H1 (cell line): ENCODE measurements at regions not wholly inside any gene's neighbourhood (a gene's known extent, or its start where the extent isn't known, plus 50 kb on each side); places are given as distances from the start of the nearest gene placed in this dataset.

Source experiments
- CTCF ChIA-PET: fragments of 300-600 bp; sonication (Branson Sonifier 250); formaldehyde crosslinking; loops from one replicate; lab custom pipeline; 2021; ENCODE audit not compliant: partially characterized antibody; lab: Charles Lee
- POLR2A ChIA-PET: fragments of 300-600 bp; sonication (Branson Sonifier 250); formaldehyde crosslinking; loops from one replicate; lab custom pipeline; 2021; ENCODE audit warnings: inconsistent platforms; ENCODE audit not compliant: partially characterized antibody; lab: Charles Lee
- DNase-seq, 2 experiments: peaks; one replicate each; pipeline versions ENCODE4 v3.0.0 to v3.0.0-alpha.2; 2010 to 2022; ENCODE audit warnings: low spot score in 2 of 2, low read depth in 1 of 2, mixed read lengths in 1 of 2
- FAIRE-seq: peaks from 2 replicates; lab custom pipeline; 2011; peaks lifted over from hg19 to GRCh38; lab: Jason Lieb, UNC
- H2AFZ ChIP-seq: 2 replicates; pipeline ENCODE4 v1.8.1; 2012; ENCODE audit warnings: low read length, inconsistent platforms
- H2AK5ac ChIP-seq: 2 replicates; pipeline ENCODE4 v1.6.1; 2013; ENCODE audit warnings: low read depth, low read length
- H2BK120ac ChIP-seq: replicated peaks from 2 replicates; pipeline ENCODE3; 2013; ENCODE audit warnings: low read depth, low read length, inconsistent platforms
- H2BK12ac ChIP-seq: 2 replicates; pipeline ENCODE4 v1.6.1; 2013; ENCODE audit warnings: low read depth, low read length
- H2BK15ac ChIP-seq: 2 replicates; pipeline ENCODE4 v1.6.1; 2013; ENCODE audit warnings: low read length
- H2BK20ac ChIP-seq: 2 replicates; pipeline ENCODE4 v1.6.1; 2013; ENCODE audit warnings: low read length
- H2BK5ac ChIP-seq: 2 replicates; pipeline ENCODE4 v1.6.1; 2013; ENCODE audit warnings: low read depth, low read length
- H3K14ac ChIP-seq: 2 replicates; pipeline ENCODE4 v1.6.1; 2013; ENCODE audit warnings: inconsistent platforms; ENCODE audit not compliant: insufficient read length
- H3K18ac ChIP-seq: 2 replicates; pipeline ENCODE4 v1.6.1; 2013; ENCODE audit warnings: low read length; ENCODE audit errors: extremely low read depth
- H3K23ac ChIP-seq: 2 replicates; pipeline ENCODE4 v1.6.1; 2013; ENCODE audit warnings: inconsistent platforms; ENCODE audit not compliant: insufficient read length
- H3K23me2 ChIP-seq: 2 replicates; pipeline ENCODE4 v1.6.1; 2013; ENCODE audit warnings: low read depth, low read length
- H3K27ac ChIP-seq: 2 replicates; pipeline ENCODE4 v1.6.1; 2011; ENCODE audit warnings: low read depth, low read length, inconsistent platforms
- H3K27me3 ChIP-seq, 4 experiments: replicated peaks in 1 of 4; 1 replicate in 1 of 4; 2 replicates in 3 of 4; pipeline versions ENCODE4 v1.6.1 to v1.8.1; 2011 to 2013; ENCODE audit warnings: low read length in 3 of 4, mild to moderate bottlenecking in 3 of 4, inconsistent platforms in 2 of 4, mixed read lengths in 2 of 4, moderate library complexity in 1 of 4; ENCODE audit not compliant: control insufficient read depth in 3 of 4, insufficient read depth in 3 of 4; ENCODE audit errors: extremely low read depth in 1 of 4
- H3K36me3 ChIP-seq, 4 experiments: 2 replicates each; pipeline versions ENCODE4 v1.6.1 to v1.8.1; 2011 to 2013; ENCODE audit warnings: mild to moderate bottlenecking in 4 of 4, low read length in 3 of 4, moderate library complexity in 2 of 4, control low read depth in 1 of 4, inconsistent platforms in 1 of 4; ENCODE audit not compliant: insufficient read depth in 4 of 4, control insufficient read depth in 2 of 4
- H3K4ac ChIP-seq: replicated peaks from 2 replicates; pipeline ENCODE3; 2013; ENCODE audit warnings: low read length, low read depth, mixed read lengths, inconsistent platforms; ENCODE audit not compliant: insufficient read length
- H3K4me1 ChIP-seq, 4 experiments: replicated peaks in 1 of 4; 1 replicate in 1 of 4; 2 replicates in 3 of 4; pipeline versions ENCODE4 v1.6.1 to v1.8.1; 2011 to 2013; ENCODE audit warnings: low read length in 3 of 4, inconsistent platforms in 2 of 4, mixed read lengths in 1 of 4; ENCODE audit not compliant: insufficient read depth in 4 of 4, control insufficient read depth in 3 of 4
- H3K4me2 ChIP-seq, 2 experiments: 2 replicates each; pipeline versions ENCODE4 v1.6.1 to v1.8.1; 2011 to 2013; ENCODE audit warnings: low read depth in 2 of 2, low read length in 2 of 2, control low read depth in 1 of 2, inconsistent platforms in 1 of 2, mild to moderate bottlenecking in 1 of 2; ENCODE audit not compliant: insufficient read depth in 1 of 2
- H3K4me3 ChIP-seq, 4 experiments: fragments of 200-600, 300-600 bp in 1 of 4; sonication (generic), shearing (Covaris generic), sonication (Bioruptor Twin) in 1 of 4; 2 replicates each; pipeline versions ENCODE4 v1.5.1 to v1.8.1; 2011 to 2016; ENCODE audit warnings: low read length in 4 of 4, low read depth in 3 of 4, control low read depth in 2 of 4, inconsistent platforms in 2 of 4, mild to moderate bottlenecking in 2 of 4, mixed read lengths in 1 of 4, moderate library complexity in 1 of 4; ENCODE audit not compliant: insufficient read depth in 2 of 4; ENCODE audit errors: extremely low read depth in 1 of 4
- H3K56ac ChIP-seq: replicated peaks from 2 replicates; pipeline ENCODE3; 2013; ENCODE audit warnings: low read depth, mild to moderate bottlenecking, mixed read lengths, low read length, inconsistent platforms; ENCODE audit not compliant: insufficient read length
- H3K79me1 ChIP-seq: 2 replicates; pipeline ENCODE4 v1.6.1; 2013; ENCODE audit warnings: low read depth, low read length, control low read depth
- H3K79me2 ChIP-seq, 2 experiments: 2 replicates each; pipeline versions ENCODE4 v1.6.1 to v1.8.1; 2012 to 2013; ENCODE audit warnings: low read length in 2 of 2, mild to moderate bottlenecking in 2 of 2, inconsistent platforms in 1 of 2; ENCODE audit not compliant: insufficient read depth in 2 of 2, control insufficient read depth in 1 of 2
- H3K9ac ChIP-seq, 4 experiments: replicated peaks in 1 of 4; 1 replicate in 1 of 4; 2 replicates in 3 of 4; pipeline versions ENCODE4 v1.6.1 to v1.8.1; 2011 to 2013; ENCODE audit warnings: low read depth in 3 of 4, low read length in 3 of 4, control low read depth in 2 of 4, mild to moderate bottlenecking in 2 of 4, moderate library complexity in 2 of 4, inconsistent platforms in 1 of 4; ENCODE audit errors: extremely low read depth in 1 of 4
- H3K9me3 ChIP-seq, 2 experiments: 2 replicates each; pipeline versions ENCODE4 v1.6.1 to v1.8.1; 2012 to 2013; ENCODE audit warnings: mild to moderate bottlenecking in 2 of 2, moderate library complexity in 2 of 2, control low read depth in 1 of 2, inconsistent platforms in 1 of 2, low read depth in 1 of 2, low read length in 1 of 2, mixed read lengths in 1 of 2; ENCODE audit not compliant: insufficient read depth in 2 of 2
- H4K20me1 ChIP-seq, 2 experiments: replicated peaks in 1 of 2; 2 replicates each; pipeline versions ENCODE3 to v1.8.1; 2011 to 2013; ENCODE audit warnings: inconsistent platforms in 2 of 2, low read length in 2 of 2, mild to moderate bottlenecking in 1 of 2; ENCODE audit not compliant: insufficient read depth in 2 of 2, control insufficient read depth in 1 of 2
- H4K5ac ChIP-seq: 2 replicates; pipeline ENCODE4 v1.6.1; 2013; ENCODE audit warnings: low read length, low read depth, mixed read lengths, inconsistent platforms; ENCODE audit not compliant: insufficient read length
- H4K8ac ChIP-seq: 2 replicates; pipeline ENCODE4 v1.8.0; 2013; ENCODE audit warnings: mild to moderate bottlenecking, moderate library complexity, low read length, inconsistent platforms; ENCODE audit not compliant: insufficient read depth; ENCODE audit errors: extremely low read depth
- H4K91ac ChIP-seq: replicated peaks from 2 replicates; pipeline ENCODE3; 2013; ENCODE audit warnings: low read length, mixed read lengths, inconsistent platforms; ENCODE audit not compliant: insufficient read length
- POU5F1 ChIP-seq: IDR thresholded peaks from 2 replicates; pipeline ENCODE4 v1.6.1; 2011; ENCODE audit warnings: low read depth, mild to moderate bottlenecking, low read length, moderate library complexity
- RBBP5 ChIP-seq: IDR thresholded peaks from 2 replicates; pipeline ENCODE4 v1.7.1; 2012; ENCODE audit warnings: low read depth, mild to moderate bottlenecking, inconsistent platforms, low read length, moderate library complexity, borderline replicate concordance
- SIN3A ChIP-seq, 2 experiments: IDR thresholded peaks in 1 of 2; conservative IDR thresholded peaks in 1 of 2; 2 replicates each; pipeline ENCODE4 v1.6.1; 2011 to 2012; ENCODE audit warnings: low read length in 2 of 2, improper control_type of control experiment in 1 of 2, low read depth in 1 of 2, mild to moderate bottlenecking in 1 of 2
- SP1 ChIP-seq: IDR thresholded peaks from 2 replicates; pipeline ENCODE4 v1.6.1; 2011; ENCODE audit warnings: low read depth, low read length
- USF2 ChIP-seq: IDR thresholded peaks from 2 replicates; pipeline ENCODE4 v1.6.1; 2011; ENCODE audit warnings: low read length, improper control_type of control experiment
- WGBS, 2 experiments: shearing (Covaris generic) in 1 of 2; methylation state at CpG; one replicate each; pipeline versions ENCODE4 v1.1.6 to v1.1.7; 2013 to 2015; ENCODE audit warnings: low lambda C conversion rate in 2 of 2, mixed read lengths in 2 of 2, inconsistent platforms in 1 of 2, low coverage in 1 of 2, missing lambda C conversion rate in 1 of 2; ENCODE audit not compliant: insufficient replicate concordance in 2 of 2, insufficient coverage in 1 of 2, insufficient read length in 1 of 2; ENCODE audit errors: extremely low coverage in 1 of 2, missing lambda C conversion rate in 1 of 2; 5-methylcytosine and 5-hydroxymethylcytosine counted together

GRCh38 chr13:33541962-33542308, 256.4 kb upstream of the STARD13 start:
- no peaks in the 10 kb centered on the region for H3K27me3 ChIP-seq
- no peaks in the 10 kb centered on the region for H3K79me1 ChIP-seq
- H3K9ac ChIP-seq, result peak overlapping the region; percentile 60 to 94 (median 90)
- H2BK5ac ChIP-seq, result peak overlapping the region; percentile 87
- peak overlapping the region; percentile 83; the same call in 1 of the 2 replicates for H2BK12ac ChIP-seq
- H2BK20ac ChIP-seq, result no peak overlapping the region
- peak overlapping the region; percentile 92 for H4K5ac ChIP-seq
- 9% methylated on average over 8 of the region's 8 CpGs; no CpG with 5 or more reads in 1 of the 2 experiments for WGBS, 2 experiments
- no peak overlapping the region for H3K14ac ChIP-seq
- H3K23ac ChIP-seq, result no peak overlapping the region
- no peak overlapping the region for H2AFZ ChIP-seq
- H3K4me3 ChIP-seq, result peak overlapping the region; percentile 63 to 80 (median 74)
- H3K79me2 ChIP-seq, result no peaks in the 10 kb centered on the region
- no peaks in the 10 kb centered on the region for H3K9me3 ChIP-seq
- H3K27ac ChIP-seq, result peak overlapping the region; percentile 88
- H2AK5ac ChIP-seq, result no peak overlapping the region
- no peaks in the 10 kb centered on the region for H3K36me3 ChIP-seq
- peak overlapping the region; percentile 75 to 81 for H3K4me2 ChIP-seq
- FAIRE-seq (no peak), DNase-seq (no peak)
- CTCF ChIA-PET, result no interaction called here
- 0 out of 2 replicates have a peak, but pooled peaks cover 4% of the 10 kb centered on the region for H3K23me2 ChIP-seq
- H3K4ac ChIP-seq, result peak overlapping the region; percentile 13
- H4K8ac ChIP-seq, result no peak overlapping the region; the same call in 1 of the 2 replicates
- peaks cover 0 to 9% (median 5%) of the 10 kb centered on the region in 4 experiments; a peak in 4 of 7 replicates for H3K4me1 ChIP-seq
- no peak overlapping the region for H2BK120ac ChIP-seq
- H3K56ac ChIP-seq, result peak overlapping the region; percentile 92
- H3K18ac ChIP-seq, result peak overlapping the region; percentile 79; the same call in 1 of the 2 replicates
- no peaks in the 10 kb centered on the region for H4K20me1 ChIP-seq
- no peak for TF ChIP-seq SP1
- TF ChIP-seq RBBP5, result no peak
- TF ChIP-seq SIN3A (conservative IDR thresholded peaks at IDR 0.05 in 1 of 2, IDR thresholded peaks at IDR 0.05 in 1 of 2; ENCODE audit: low read depth in 1 of 2, low read length in 2 of 2), result no peak
- TF ChIP-seq POU5F1, result no peak
- TF ChIP-seq USF2, result no peak
- H4K91ac ChIP-seq, result peak overlapping the region; percentile 91
- POLR2A ChIA-PET, result no interaction called here
- H2BK15ac ChIP-seq, result no peak overlapping the region
